HepG2 (cell line): ENCODE measurements at regions not wholly inside any gene's neighbourhood (a gene's known extent, or its start where the extent isn't known, plus 50 kb on each side); places are given as distances from the start of the nearest gene placed in this dataset.

Experiments used
- PHF20 ChIP-seq: sonication (generic); formaldehyde crosslinking; IDR thresholded peaks from 2 replicates; pipeline ENCODE4 v1.5.0; 2020; ENCODE audit warnings: mild to moderate bottlenecking, missing genetic modification reagents
- RAD51 ChIP-seq: fragments of 450-650 bp; IDR thresholded peaks from 2 replicates; pipeline ENCODE4 v1.6.1; 2016; ENCODE audit warnings: borderline replicate concordance
- SMAD3 ChIP-seq: sonication (generic); formaldehyde crosslinking; IDR thresholded peaks from 2 replicates; pipeline ENCODE4 v1.4.0; 2020; ENCODE audit warnings: missing genetic modification reagents
- ZNF160 ChIP-seq: sonication (generic); formaldehyde crosslinking; IDR thresholded peaks from 2 replicates; pipeline ENCODE4 v1.8.0; 2022; ENCODE audit warnings: mild to moderate bottlenecking, inconsistent platforms, missing genetic modification reagents
- ZNF326 ChIP-seq: sonication (generic); formaldehyde crosslinking; IDR thresholded peaks from 2 replicates; pipeline ENCODE4 v1.4.0; 2020; ENCODE audit warnings: missing genetic modification reagents, borderline replicate concordance
- ZNF678 ChIP-seq: sonication (generic); formaldehyde crosslinking; IDR thresholded peaks from 2 replicates; pipeline ENCODE4 v1.4.0; 2020; ENCODE audit warnings: mild to moderate bottlenecking, missing genetic modification reagents
- ZNF816 ChIP-seq: sonication (generic); formaldehyde crosslinking; IDR thresholded peaks from 2 replicates; pipeline ENCODE4 v1.8.0; 2022; ENCODE audit warnings: missing genetic modification reagents, mild to moderate bottlenecking, borderline replicate concordance
- TF ChIP-seq, protein P1 (sequence below), 2 experiments: fragments of 450-650 bp in 1 of 2; sonication (generic) in 1 of 2; formaldehyde crosslinking in 1 of 2; IDR thresholded peaks; 2 replicates each; pipeline versions ENCODE4 v1.6.1 to v1.8.0; 2016 to 2022; ENCODE audit warnings: antibody characterized with exemption in 1 of 2, mild to moderate bottlenecking in 1 of 2, missing genetic modification reagents in 1 of 2
- TF ChIP-seq, protein P2 (sequence below): sonication (generic); formaldehyde crosslinking; IDR thresholded peaks from 2 replicates; pipeline ENCODE4 v1.4.0; 2020; ENCODE audit warnings: missing genetic modification reagents
- TF ChIP-seq, protein P3 (sequence below): sonication (generic); formaldehyde crosslinking; IDR thresholded peaks from 2 replicates; pipeline ENCODE4 v1.8.0; 2023; ENCODE audit warnings: mild to moderate bottlenecking, missing genetic modification reagents

DNA sequence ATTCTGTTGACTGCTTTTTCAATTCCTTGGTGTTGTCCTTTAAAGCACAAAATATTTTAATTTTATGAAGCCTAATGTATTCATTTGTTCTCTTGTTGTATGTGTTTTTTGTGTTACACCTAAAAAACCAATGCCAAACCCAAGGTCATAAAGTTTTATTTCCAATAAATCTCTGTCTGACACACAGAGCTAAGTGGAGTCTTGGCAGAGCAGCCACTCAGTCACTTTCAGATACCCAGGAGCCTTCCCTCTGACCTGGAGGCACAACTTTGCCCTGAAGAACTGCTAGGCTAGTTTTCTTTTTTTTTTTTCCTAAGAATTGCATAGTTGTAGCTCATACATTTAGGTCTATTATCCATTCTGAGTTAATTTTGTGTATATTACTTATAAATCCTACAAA lies 71.2 kb upstream of the BCL9 start (continued):
- TF ChIP-seq, protein P1, sequence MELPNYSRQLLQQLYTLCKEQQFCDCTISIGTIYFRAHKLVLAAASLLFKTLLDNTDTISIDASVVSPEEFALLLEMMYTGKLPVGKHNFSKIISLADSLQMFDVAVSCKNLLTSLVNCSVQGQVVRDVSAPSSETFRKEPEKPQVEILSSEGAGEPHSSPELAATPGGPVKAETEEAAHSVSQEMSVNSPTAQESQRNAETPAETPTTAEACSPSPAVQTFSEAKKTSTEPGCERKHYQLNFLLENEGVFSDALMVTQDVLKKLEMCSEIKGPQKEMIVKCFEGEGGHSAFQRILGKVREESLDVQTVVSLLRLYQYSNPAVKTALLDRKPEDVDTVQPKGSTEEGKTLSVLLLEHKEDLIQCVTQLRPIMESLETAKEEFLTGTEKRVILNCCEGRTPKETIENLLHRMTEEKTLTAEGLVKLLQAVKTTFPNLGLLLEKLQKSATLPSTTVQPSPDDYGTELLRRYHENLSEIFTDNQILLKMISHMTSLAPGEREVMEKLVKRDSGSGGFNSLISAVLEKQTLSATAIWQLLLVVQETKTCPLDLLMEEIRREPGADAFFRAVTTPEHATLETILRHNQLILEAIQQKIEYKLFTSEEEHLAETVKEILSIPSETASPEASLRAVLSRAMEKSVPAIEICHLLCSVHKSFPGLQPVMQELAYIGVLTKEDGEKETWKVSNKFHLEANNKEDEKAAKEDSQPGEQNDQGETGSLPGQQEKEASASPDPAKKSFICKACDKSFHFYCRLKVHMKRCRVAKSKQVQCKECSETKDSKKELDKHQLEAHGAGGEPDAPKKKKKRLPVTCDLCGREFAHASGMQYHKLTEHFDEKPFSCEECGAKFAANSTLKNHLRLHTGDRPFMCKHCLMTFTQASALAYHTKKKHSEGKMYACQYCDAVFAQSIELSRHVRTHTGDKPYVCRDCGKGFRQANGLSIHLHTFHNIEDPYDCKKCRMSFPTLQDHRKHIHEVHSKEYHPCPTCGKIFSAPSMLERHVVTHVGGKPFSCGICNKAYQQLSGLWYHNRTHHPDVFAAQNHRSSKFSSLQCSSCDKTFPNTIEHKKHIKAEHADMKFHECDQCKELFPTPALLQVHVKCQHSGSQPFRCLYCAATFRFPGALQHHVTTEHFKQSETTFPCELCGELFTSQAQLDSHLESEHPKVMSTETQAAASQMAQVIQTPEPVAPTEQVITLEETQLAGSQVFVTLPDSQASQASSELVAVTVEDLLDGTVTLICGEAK (IDR thresholded peaks at IDR 0.05), result no peak
- TF ChIP-seq, protein P1 (CRISPR knock-in tag; IDR thresholded peaks at IDR 0.05), result no peak
- no peak for TF ChIP-seq ZNF678
- no peak for TF ChIP-seq SMAD3 (CRISPR knock-in tag)
- TF ChIP-seq, protein P2, sequence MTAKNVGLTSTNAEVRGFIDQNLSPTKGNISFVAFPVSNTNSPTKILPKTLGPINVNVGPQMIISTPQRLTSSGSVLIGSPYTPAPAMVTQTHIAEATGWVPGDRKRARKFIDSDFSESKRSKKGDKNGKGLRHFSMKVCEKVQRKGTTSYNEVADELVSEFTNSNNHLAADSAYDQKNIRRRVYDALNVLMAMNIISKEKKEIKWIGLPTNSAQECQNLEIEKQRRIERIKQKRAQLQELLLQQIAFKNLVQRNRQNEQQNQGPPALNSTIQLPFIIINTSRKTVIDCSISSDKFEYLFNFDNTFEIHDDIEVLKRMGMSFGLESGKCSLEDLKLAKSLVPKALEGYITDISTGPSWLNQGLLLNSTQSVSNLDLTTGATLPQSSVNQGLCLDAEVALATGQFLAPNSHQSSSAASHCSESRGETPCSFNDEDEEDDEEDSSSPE, result no peak
- no peak for TF ChIP-seq ZNF160 (CRISPR knock-in tag)
- no peak for TF ChIP-seq PHF20 (CRISPR knock-in tag)
- TF ChIP-seq ZNF816 (CRISPR knock-in tag), result no peak
- no peak for TF ChIP-seq RAD51
- TF ChIP-seq, protein P3, sequence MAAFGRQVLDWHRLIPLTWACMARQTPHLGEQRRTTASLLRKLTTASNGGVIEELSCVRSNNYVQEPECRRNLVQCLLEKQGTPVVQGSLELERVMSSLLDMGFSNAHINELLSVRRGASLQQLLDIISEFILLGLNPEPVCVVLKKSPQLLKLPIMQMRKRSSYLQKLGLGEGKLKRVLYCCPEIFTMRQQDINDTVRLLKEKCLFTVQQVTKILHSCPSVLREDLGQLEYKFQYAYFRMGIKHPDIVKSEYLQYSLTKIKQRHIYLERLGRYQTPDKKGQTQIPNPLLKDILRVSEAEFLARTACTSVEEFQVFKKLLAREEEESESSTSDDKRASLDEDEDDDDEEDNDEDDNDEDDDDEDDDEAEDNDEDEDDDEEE (CRISPR knock-in tag), result no peak
- TF ChIP-seq ZNF326, result no peak
- TF ChIP-seq, all 625 proteins: peak for 0
